WTC11 (cell line): ENCODE measurements at regions not wholly inside any gene's neighbourhood (a gene's known extent, or its start where the extent isn't known, plus 50 kb on each side); places are given as distances from the start of the nearest gene placed in this dataset.

Source experiments
- ATAC-seq: fragments of 200-7000 bp; cut with Tn5 transposase; 2 replicates; pipeline ENCODE4 v1.10.0; 2021; ENCODE audit warnings: mild to moderate bottlenecking, moderate library complexity
- CTCF ChIA-PET: fragments of 300-600 bp; sonication (Branson Sonifier 250); formaldehyde crosslinking; loops from one replicate; lab custom pipeline; 2021; ENCODE audit warnings: antibody characterized with exemption; lab: Charles Lee
- POLR2A ChIA-PET: fragments of 350-600 bp; sonication (Branson Sonifier 250); formaldehyde crosslinking; loops from one replicate; lab custom pipeline; 2021; ENCODE audit warnings: antibody characterized with exemption; lab: Charles Lee
- DNase-seq: peaks from one replicate; pipeline ENCODE4 v3.0.0; 2021; ENCODE audit warnings: low spot score
- H3K27ac Mint-ChIP-seq: 2 replicates; pipeline ENCODE4 v1.8.0; 2021; ENCODE audit warnings: mixed read lengths
- H3K27me3 Mint-ChIP-seq: 2 replicates; pipeline ENCODE4 v1.8.0; 2021; ENCODE audit warnings: low read depth, mild to moderate bottlenecking, moderate library complexity, mixed read lengths
- H3K36me3 Mint-ChIP-seq: 2 replicates; pipeline ENCODE4 v1.8.0; 2021; ENCODE audit warnings: mixed read lengths
- H3K4me1 Mint-ChIP-seq: 2 replicates; pipeline ENCODE4 v1.8.0; 2022; ENCODE audit warnings: mixed read lengths
- H3K4me3 Mint-ChIP-seq: 2 replicates; pipeline ENCODE4 v1.8.0; 2021; ENCODE audit warnings: mild to moderate bottlenecking, moderate library complexity, mixed read lengths
- H3K9me3 Mint-ChIP-seq: 2 replicates; pipeline ENCODE4 v1.8.0; 2021; ENCODE audit warnings: mixed read lengths
- ATF1 ChIP-seq: sonication (generic); formaldehyde crosslinking; IDR thresholded peaks from 2 replicates; pipeline ENCODE4 v1.8.1; 2023; ENCODE audit warnings: mild to moderate bottlenecking, moderate library complexity, missing genetic modification reagents
- FOXJ3 ChIP-seq: sonication (generic); formaldehyde crosslinking; IDR thresholded peaks from 2 replicates; pipeline ENCODE4 v1.9.0; 2021; ENCODE audit warnings: missing genetic modification reagents, mild to moderate bottlenecking, borderline replicate concordance
- GRHL2 ChIP-seq: fragments of 250-450 bp; sonication (Bioruptor Pico); IDR thresholded peaks from 2 replicates; pipeline ENCODE4 v1.8.0; 2022; ENCODE audit warnings: mild to moderate bottlenecking, moderate library complexity; ENCODE audit not compliant: insufficient replicate concordance, severe bottlenecking
- GTF2I ChIP-seq: fragments of 250-450 bp; sonication (Bioruptor Pico); conservative IDR thresholded peaks from 2 replicates; pipeline ENCODE4 v1.4.0; 2021; ENCODE audit warnings: mild to moderate bottlenecking
- MYBL2 ChIP-seq: sonication (generic); formaldehyde crosslinking; IDR thresholded peaks from 2 replicates; pipeline ENCODE4 v1.8.1; 2023; ENCODE audit warnings: mild to moderate bottlenecking, moderate library complexity, missing genetic modification reagents
- NR3C1 ChIP-seq: sonication (generic); formaldehyde crosslinking; conservative IDR thresholded peaks from 2 replicates; pipeline ENCODE4 v1.8.1; 2023; ENCODE audit warnings: low read depth, mild to moderate bottlenecking, missing genetic modification reagents
- RELA ChIP-seq: sonication (generic); formaldehyde crosslinking; IDR thresholded peaks from 2 replicates; pipeline ENCODE4 v1.8.1; 2022; ENCODE audit warnings: missing genetic modification reagents, mild to moderate bottlenecking, borderline replicate concordance
- SMAD4 ChIP-seq: sonication (generic); formaldehyde crosslinking; IDR thresholded peaks from 2 replicates; pipeline ENCODE4 v1.8.0; 2022; ENCODE audit warnings: mild to moderate bottlenecking, missing genetic modification reagents
- TCF7 ChIP-seq: sonication (generic); formaldehyde crosslinking; IDR thresholded peaks from 2 replicates; pipeline ENCODE4 v1.8.0; 2022; ENCODE audit warnings: mild to moderate bottlenecking, low read depth, missing genetic modification reagents, moderate library complexity
- ZNF138 ChIP-seq: sonication (generic); formaldehyde crosslinking; conservative IDR thresholded peaks from 2 replicates; pipeline ENCODE4 v1.8.1; 2022; ENCODE audit warnings: mild to moderate bottlenecking, moderate library complexity, missing genetic modification reagents
- ZNF416 ChIP-seq: fragments of 250-450 bp; sonication (Bioruptor Pico); IDR thresholded peaks from 2 replicates; pipeline ENCODE4 v1.9.0; 2021; ENCODE audit warnings: mild to moderate bottlenecking, inconsistent platforms
- TF ChIP-seq, protein P1 (sequence below): sonication (generic); formaldehyde crosslinking; IDR thresholded peaks from 2 replicates; pipeline ENCODE4 v1.8.1; 2022; ENCODE audit warnings: low read depth, mild to moderate bottlenecking, moderate library complexity, missing genetic modification reagents, borderline replicate concordance
- TF ChIP-seq, protein P2 (sequence below): fragments of 250-450 bp; sonication (Bioruptor Pico); IDR thresholded peaks from 2 replicates; pipeline ENCODE4 v2.1.2; 2022; ENCODE audit warnings: mild to moderate bottlenecking, moderate library complexity
- TF ChIP-seq, protein P3 (sequence below): fragments of 250-450 bp; sonication (Bioruptor Pico); IDR thresholded peaks from 2 replicates; pipeline ENCODE4 v1.9.0; 2021; ENCODE audit warnings: moderate library complexity, mild to moderate bottlenecking, inconsistent platforms, borderline replicate concordance
- TF ChIP-seq, protein P4 (sequence below): sonication (generic); formaldehyde crosslinking; IDR thresholded peaks from 2 replicates; pipeline ENCODE4 v1.8.0; 2023; ENCODE audit warnings: missing genetic modification reagents
- TF ChIP-seq, protein P5 (sequence below): fragments of 250-450 bp; sonication (Bioruptor Pico); IDR thresholded peaks from 2 replicates; pipeline ENCODE4 v1.9.0; 2021; ENCODE audit warnings: mild to moderate bottlenecking
- TF ChIP-seq, protein P6 (sequence below): sonication (generic); formaldehyde crosslinking; IDR thresholded peaks from 2 replicates; pipeline ENCODE4 v1.8.0; 2023; ENCODE audit warnings: missing genetic modification reagents, mild to moderate bottlenecking, borderline replicate concordance
- TF ChIP-seq, protein P7 (sequence below): fragments of 200-600 bp; IDR thresholded peaks from 2 replicates; pipeline ENCODE4 v1.8.0; 2022; ENCODE audit warnings: antibody characterized with exemption

DNA sequence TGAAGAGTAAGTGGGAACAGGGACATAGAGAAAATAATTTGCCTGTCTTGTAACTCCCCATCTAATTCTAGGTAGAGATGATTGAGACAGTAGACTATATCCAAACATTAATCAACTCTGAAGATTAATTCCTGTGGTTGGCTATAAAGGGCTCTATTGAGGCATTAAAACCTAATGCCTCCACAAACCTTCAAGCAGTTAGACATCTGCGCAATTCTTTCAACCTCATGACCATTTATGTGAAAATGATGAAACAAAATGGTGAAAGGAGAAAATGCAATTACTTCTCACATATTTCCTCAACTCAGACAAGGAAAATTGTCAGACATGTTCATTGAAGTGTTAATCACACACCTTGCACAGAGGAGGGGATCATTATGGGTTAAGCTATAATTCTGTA lies 164.5 kb upstream of the MYT1L start:
- Mint-ChIP-seq H3K36me3 (no peaks in the 10 kb centered on the region), H3K27ac (no peak overlapping the region)
- POLR2A ChIA-PET: no interaction called here
- TF ChIP-seq, protein P1, sequence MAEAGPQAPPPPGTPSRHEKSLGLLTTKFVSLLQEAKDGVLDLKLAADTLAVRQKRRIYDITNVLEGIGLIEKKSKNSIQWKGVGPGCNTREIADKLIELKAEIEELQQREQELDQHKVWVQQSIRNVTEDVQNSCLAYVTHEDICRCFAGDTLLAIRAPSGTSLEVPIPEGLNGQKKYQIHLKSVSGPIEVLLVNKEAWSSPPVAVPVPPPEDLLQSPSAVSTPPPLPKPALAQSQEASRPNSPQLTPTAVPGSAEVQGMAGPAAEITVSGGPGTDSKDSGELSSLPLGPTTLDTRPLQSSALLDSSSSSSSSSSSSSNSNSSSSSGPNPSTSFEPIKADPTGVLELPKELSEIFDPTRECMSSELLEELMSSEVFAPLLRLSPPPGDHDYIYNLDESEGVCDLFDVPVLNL (CRISPR knock-in tag): no peak
- TF ChIP-seq, protein P2, sequence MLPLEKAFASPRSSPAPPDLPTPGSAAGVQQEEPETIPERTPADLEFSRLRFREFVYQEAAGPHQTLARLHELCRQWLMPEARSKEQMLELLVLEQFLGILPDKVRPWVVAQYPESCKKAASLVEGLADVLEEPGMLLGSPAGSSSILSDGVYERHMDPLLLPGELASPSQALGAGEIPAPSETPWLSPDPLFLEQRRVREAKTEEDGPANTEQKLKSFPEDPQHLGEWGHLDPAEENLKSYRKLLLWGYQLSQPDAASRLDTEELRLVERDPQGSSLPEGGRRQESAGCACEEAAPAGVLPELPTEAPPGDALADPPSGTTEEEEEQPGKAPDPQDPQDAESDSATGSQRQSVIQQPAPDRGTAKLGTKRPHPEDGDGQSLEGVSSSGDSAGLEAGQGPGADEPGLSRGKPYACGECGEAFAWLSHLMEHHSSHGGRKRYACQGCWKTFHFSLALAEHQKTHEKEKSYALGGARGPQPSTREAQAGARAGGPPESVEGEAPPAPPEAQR (CRISPR knock-in tag): no peak
- TF ChIP-seq, protein P3, sequence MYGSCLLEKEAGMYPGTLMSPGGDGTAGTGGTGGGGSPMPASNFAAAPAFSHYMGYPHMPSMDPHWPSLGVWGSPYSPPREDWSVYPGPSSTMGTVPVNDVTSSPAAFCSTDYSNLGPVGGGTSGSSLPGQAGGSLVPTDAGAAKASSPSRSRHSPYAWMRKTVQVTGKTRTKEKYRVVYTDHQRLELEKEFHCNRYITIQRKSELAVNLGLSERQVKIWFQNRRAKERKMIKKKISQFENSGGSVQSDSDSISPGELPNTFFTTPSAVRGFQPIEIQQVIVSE (CRISPR knock-in tag): no peak
- TF ChIP-seq, protein P4, sequence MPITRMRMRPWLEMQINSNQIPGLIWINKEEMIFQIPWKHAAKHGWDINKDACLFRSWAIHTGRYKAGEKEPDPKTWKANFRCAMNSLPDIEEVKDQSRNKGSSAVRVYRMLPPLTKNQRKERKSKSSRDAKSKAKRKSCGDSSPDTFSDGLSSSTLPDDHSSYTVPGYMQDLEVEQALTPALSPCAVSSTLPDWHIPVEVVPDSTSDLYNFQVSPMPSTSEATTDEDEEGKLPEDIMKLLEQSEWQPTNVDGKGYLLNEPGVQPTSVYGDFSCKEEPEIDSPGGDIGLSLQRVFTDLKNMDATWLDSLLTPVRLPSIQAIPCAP (CRISPR knock-in tag): no peak
- TF ChIP-seq GRHL2: no peak
- TF ChIP-seq SMAD4 (CRISPR knock-in tag): no peak
- TF ChIP-seq FOXJ3 (CRISPR knock-in tag): no peak
- TF ChIP-seq MYBL2: no peak
- TF ChIP-seq GTF2I (CRISPR knock-in tag): no peak
- TF ChIP-seq, protein P5, sequence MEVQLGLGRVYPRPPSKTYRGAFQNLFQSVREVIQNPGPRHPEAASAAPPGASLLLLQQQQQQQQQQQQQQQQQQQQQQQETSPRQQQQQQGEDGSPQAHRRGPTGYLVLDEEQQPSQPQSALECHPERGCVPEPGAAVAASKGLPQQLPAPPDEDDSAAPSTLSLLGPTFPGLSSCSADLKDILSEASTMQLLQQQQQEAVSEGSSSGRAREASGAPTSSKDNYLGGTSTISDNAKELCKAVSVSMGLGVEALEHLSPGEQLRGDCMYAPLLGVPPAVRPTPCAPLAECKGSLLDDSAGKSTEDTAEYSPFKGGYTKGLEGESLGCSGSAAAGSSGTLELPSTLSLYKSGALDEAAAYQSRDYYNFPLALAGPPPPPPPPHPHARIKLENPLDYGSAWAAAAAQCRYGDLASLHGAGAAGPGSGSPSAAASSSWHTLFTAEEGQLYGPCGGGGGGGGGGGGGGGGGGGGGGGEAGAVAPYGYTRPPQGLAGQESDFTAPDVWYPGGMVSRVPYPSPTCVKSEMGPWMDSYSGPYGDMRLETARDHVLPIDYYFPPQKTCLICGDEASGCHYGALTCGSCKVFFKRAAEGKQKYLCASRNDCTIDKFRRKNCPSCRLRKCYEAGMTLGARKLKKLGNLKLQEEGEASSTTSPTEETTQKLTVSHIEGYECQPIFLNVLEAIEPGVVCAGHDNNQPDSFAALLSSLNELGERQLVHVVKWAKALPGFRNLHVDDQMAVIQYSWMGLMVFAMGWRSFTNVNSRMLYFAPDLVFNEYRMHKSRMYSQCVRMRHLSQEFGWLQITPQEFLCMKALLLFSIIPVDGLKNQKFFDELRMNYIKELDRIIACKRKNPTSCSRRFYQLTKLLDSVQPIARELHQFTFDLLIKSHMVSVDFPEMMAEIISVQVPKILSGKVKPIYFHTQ (CRISPR knock-in tag): no peak
- TF ChIP-seq TCF7 (CRISPR knock-in tag): no peak
- no peak for TF ChIP-seq RELA
- TF ChIP-seq ZNF138: no peak
- TF ChIP-seq ATF1 (CRISPR knock-in tag): no peak
- TF ChIP-seq NR3C1: no peak
- TF ChIP-seq, protein P6, sequence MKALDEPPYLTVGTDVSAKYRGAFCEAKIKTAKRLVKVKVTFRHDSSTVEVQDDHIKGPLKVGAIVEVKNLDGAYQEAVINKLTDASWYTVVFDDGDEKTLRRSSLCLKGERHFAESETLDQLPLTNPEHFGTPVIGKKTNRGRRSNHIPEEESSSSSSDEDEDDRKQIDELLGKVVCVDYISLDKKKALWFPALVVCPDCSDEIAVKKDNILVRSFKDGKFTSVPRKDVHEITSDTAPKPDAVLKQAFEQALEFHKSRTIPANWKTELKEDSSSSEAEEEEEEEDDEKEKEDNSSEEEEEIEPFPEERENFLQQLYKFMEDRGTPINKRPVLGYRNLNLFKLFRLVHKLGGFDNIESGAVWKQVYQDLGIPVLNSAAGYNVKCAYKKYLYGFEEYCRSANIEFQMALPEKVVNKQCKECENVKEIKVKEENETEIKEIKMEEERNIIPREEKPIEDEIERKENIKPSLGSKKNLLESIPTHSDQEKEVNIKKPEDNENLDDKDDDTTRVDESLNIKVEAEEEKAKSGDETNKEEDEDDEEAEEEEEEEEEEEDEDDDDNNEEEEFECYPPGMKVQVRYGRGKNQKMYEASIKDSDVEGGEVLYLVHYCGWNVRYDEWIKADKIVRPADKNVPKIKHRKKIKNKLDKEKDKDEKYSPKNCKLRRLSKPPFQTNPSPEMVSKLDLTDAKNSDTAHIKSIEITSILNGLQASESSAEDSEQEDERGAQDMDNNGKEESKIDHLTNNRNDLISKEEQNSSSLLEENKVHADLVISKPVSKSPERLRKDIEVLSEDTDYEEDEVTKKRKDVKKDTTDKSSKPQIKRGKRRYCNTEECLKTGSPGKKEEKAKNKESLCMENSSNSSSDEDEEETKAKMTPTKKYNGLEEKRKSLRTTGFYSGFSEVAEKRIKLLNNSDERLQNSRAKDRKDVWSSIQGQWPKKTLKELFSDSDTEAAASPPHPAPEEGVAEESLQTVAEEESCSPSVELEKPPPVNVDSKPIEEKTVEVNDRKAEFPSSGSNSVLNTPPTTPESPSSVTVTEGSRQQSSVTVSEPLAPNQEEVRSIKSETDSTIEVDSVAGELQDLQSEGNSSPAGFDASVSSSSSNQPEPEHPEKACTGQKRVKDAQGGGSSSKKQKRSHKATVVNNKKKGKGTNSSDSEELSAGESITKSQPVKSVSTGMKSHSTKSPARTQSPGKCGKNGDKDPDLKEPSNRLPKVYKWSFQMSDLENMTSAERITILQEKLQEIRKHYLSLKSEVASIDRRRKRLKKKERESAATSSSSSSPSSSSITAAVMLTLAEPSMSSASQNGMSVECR (CRISPR knock-in tag): no peak
- no peak for TF ChIP-seq ZNF416
- TF ChIP-seq, protein P7, sequence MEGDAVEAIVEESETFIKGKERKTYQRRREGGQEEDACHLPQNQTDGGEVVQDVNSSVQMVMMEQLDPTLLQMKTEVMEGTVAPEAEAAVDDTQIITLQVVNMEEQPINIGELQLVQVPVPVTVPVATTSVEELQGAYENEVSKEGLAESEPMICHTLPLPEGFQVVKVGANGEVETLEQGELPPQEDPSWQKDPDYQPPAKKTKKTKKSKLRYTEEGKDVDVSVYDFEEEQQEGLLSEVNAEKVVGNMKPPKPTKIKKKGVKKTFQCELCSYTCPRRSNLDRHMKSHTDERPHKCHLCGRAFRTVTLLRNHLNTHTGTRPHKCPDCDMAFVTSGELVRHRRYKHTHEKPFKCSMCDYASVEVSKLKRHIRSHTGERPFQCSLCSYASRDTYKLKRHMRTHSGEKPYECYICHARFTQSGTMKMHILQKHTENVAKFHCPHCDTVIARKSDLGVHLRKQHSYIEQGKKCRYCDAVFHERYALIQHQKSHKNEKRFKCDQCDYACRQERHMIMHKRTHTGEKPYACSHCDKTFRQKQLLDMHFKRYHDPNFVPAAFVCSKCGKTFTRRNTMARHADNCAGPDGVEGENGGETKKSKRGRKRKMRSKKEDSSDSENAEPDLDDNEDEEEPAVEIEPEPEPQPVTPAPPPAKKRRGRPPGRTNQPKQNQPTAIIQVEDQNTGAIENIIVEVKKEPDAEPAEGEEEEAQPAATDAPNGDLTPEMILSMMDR: no peak
- TF ChIP-seq, all 79 proteins: peak for 0
- CTCF ChIA-PET: no interaction called here
- no peak for ATAC-seq
- DNase-seq: no peak
- H3K4me3 Mint-ChIP-seq: no peak overlapping the region
- peaks cover 22% of the 10 kb centered on the region for H3K9me3 Mint-ChIP-seq
- no peaks in the 10 kb centered on the region for H3K4me1 Mint-ChIP-seq
- H3K27me3 Mint-ChIP-seq: no peaks in the 10 kb centered on the region
